GM12878 (cell line): ENCODE measurements at regions not wholly inside any gene's neighbourhood (a gene's known extent, or its start where the extent isn't known, plus 50 kb on each side); places are given as distances from the start of the nearest gene placed in this dataset.

ENCODE experiments used
- ATAC-seq: fragments of 200-7000 bp; cut with Tn5 transposase; 3 replicates; pipeline ENCODE4 v1.9.1; 2020; ENCODE audit warnings: mild to moderate bottlenecking, moderate library complexity
- BruUV-seq: library from RNA; stranded (reverse); fragments of 400-500 nt; replicated peaks from 2 replicates; lab custom pipeline; 2021; lab: Mats Ljungman, UMichigan
- CTCF ChIA-PET: fragments of 300-600 bp; sonication (Branson Sonifier 250); formaldehyde crosslinking; extraction: SDS; loops from one replicate; lab custom pipeline; 2021; ENCODE audit warnings: inconsistent platforms; lab: Yijun Ruan, JAX
- POLR2A ChIA-PET: fragments of 350-600 bp; formaldehyde crosslinking; extraction: SDS; loops from one replicate; lab custom pipeline; 2021; ENCODE audit warnings: inconsistent platforms; lab: Charles Lee
- RAD21 ChIA-PET: fragments of 300-600 bp; sonication (Branson Sonifier 250); formaldehyde crosslinking; loops from one replicate; lab custom pipeline; 2023; ENCODE audit warnings: antibody characterized with exemption; ENCODE audit not compliant: unreplicated experiment; lab: Charles Lee
- SMC1A ChIA-PET: fragments of 300-600 bp; sonication (Branson Sonifier 250); formaldehyde crosslinking; loops from one replicate; lab custom pipeline; 2023; ENCODE audit not compliant: unreplicated experiment, uncharacterized antibody; lab: Charles Lee
- DNase-seq: peaks from one replicate; pipeline ENCODE4 v3.0.0-alpha.2; 2011; ENCODE audit warnings: low read depth, low spot score
- FAIRE-seq: peaks from 3 replicates; lab custom pipeline; 2011; peaks lifted over from hg19 to GRCh38; lab: Jason Lieb, UNC
- H2AFZ ChIP-seq: 2 replicates; pipeline ENCODE4 v1.6.0; 2011; ENCODE audit warnings: low read depth, low read length, control low read depth; ENCODE audit not compliant: control insufficient read depth
- H3K27ac ChIP-seq: 2 replicates; pipeline ENCODE4 v1.5.1; 2011; ENCODE audit warnings: control low read depth; ENCODE audit not compliant: control insufficient read depth, insufficient read depth
- H3K27me3 ChIP-seq, 2 experiments: replicated peaks in 1 of 2; 2 replicates each; pipeline versions ENCODE4 v1.6.0 to v1.6.1; 2011; ENCODE audit warnings: low read length in 1 of 2; ENCODE audit not compliant: control insufficient read depth in 2 of 2, insufficient read depth in 2 of 2
- H3K36me3 ChIP-seq, 2 experiments: 2 replicates each; pipeline ENCODE4 v1.5.1; 2011; ENCODE audit warnings: low read length in 1 of 2; ENCODE audit not compliant: control insufficient read depth in 2 of 2, insufficient read depth in 2 of 2
- H3K4me1 ChIP-seq: 2 replicates; pipeline ENCODE4 v1.6.1; 2011; ENCODE audit warnings: mild to moderate bottlenecking, low read length, moderate library complexity, mixed read lengths; ENCODE audit not compliant: control insufficient read depth, insufficient read depth
- H3K4me2 ChIP-seq: 2 replicates; pipeline ENCODE4 v1.6.0; 2011; ENCODE audit warnings: control low read depth; ENCODE audit not compliant: control insufficient read depth, insufficient read depth
- H3K4me3 ChIP-seq: fragments of 200-600 bp; sonication (generic); 2 replicates; pipeline ENCODE4 v1.5.1; 2016
- H3K79me2 ChIP-seq: 2 replicates; pipeline ENCODE4 v1.6.0; 2011; ENCODE audit warnings: low read length; ENCODE audit not compliant: control insufficient read depth, insufficient read depth
- H3K9ac ChIP-seq: 2 replicates; pipeline ENCODE4 v1.8.0; 2011; ENCODE audit warnings: low read length, control low read depth, mixed read lengths; ENCODE audit not compliant: control insufficient read depth, insufficient read depth
- H3K9me3 ChIP-seq: replicated peaks from 3 replicates; pipeline ENCODE4 v1.5.1; 2011; ENCODE audit warnings: mild to moderate bottlenecking, low read length; ENCODE audit not compliant: control insufficient read depth, insufficient read depth
- H4K20me1 ChIP-seq: 2 replicates; pipeline ENCODE4 v1.6.0; 2011; ENCODE audit not compliant: control insufficient read depth, insufficient read depth
- CREB1 ChIP-seq: IDR thresholded peaks from 2 replicates; pipeline ENCODE4 v1.6.1; 2012; ENCODE audit warnings: low read depth, mild to moderate bottlenecking, inconsistent platforms
- GATAD2B ChIP-seq: fragments of 450-650 bp; conservative IDR thresholded peaks from 2 replicates; pipeline ENCODE4 v1.6.1; 2017; ENCODE audit warnings: low read depth, mild to moderate bottlenecking, moderate library complexity
- PAX8 ChIP-seq: fragments of 450-650 bp; IDR thresholded peaks from 2 replicates; pipeline ENCODE4 v1.6.1; 2017; ENCODE audit warnings: mild to moderate bottlenecking, moderate library complexity
- USF1 ChIP-seq: IDR thresholded peaks from 2 replicates; pipeline ENCODE4 v1.6.1; 2011; ENCODE audit warnings: borderline replicate concordance, low read depth, mild to moderate bottlenecking, moderate library complexity, mixed read lengths, low read length; ENCODE audit not compliant: insufficient read depth; ENCODE audit errors: extremely low read length
- ZNF24 ChIP-seq: fragments of 450-650 bp; IDR thresholded peaks from 2 replicates; pipeline ENCODE4 v1.6.1; 2017; ENCODE audit warnings: antibody characterized with exemption, mild to moderate bottlenecking
- ZNF384 ChIP-seq: IDR thresholded peaks from 2 replicates; pipeline ENCODE4 v1.6.1; 2012; ENCODE audit warnings: low read depth, mild to moderate bottlenecking, low read length, improper control_type of control experiment, borderline replicate concordance
- WGBS: methylation state at CpG from one replicate; pipeline ENCODE4 v1.1.6; 2016; ENCODE audit warnings: low lambda C conversion rate; ENCODE audit not compliant: insufficient replicate concordance, insufficient coverage; ENCODE audit errors: missing lambda C conversion rate; 5-methylcytosine and 5-hydroxymethylcytosine counted together
- in situ Hi-C: fragments of 300-500 bp; cut with MboI; formaldehyde crosslinking; loops from 9 replicates; pipeline ENCODE4 v1.14.3; 2018; ENCODE audit warnings: mixed read lengths
- intact Hi-C: fragments of 100-400 bp; cut with micrococcal nuclease; formaldehyde crosslinking; loops from one replicate; pipeline ENCODE4 v1.14.2; 2022; ENCODE audit not compliant: unreplicated experiment
- TF ChIP-seq, protein P1 (sequence below): fragments of 150-350 bp; IDR thresholded peaks from 2 replicates; pipeline ENCODE4 v1.6.1; 2014; ENCODE audit warnings: mild to moderate bottlenecking, low read depth, low read length

GRCh38 chr4:56134266-56134665 lies 185.5 kb downstream of the CEP135 start:
- DNase-seq: no peak
- H3K27ac ChIP-seq: no peak overlapping the region
- CTCF ChIA-PET: interaction anchor here (1.2 kb wide), 1 partner anchor 186 kb away, joined by 3 read pairs; the partner anchor contains the start of gene CEP135
- no peaks in the 10 kb centered on the region for H4K20me1 ChIP-seq
- TF ChIP-seq USF1: no peak
- TF ChIP-seq, protein P1, sequence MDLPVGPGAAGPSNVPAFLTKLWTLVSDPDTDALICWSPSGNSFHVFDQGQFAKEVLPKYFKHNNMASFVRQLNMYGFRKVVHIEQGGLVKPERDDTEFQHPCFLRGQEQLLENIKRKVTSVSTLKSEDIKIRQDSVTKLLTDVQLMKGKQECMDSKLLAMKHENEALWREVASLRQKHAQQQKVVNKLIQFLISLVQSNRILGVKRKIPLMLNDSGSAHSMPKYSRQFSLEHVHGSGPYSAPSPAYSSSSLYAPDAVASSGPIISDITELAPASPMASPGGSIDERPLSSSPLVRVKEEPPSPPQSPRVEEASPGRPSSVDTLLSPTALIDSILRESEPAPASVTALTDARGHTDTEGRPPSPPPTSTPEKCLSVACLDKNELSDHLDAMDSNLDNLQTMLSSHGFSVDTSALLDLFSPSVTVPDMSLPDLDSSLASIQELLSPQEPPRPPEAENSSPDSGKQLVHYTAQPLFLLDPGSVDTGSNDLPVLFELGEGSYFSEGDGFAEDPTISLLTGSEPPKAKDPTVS: no peak
- no peak for TF ChIP-seq PAX8
- TF ChIP-seq GATAD2B: no peak
- no peak for TF ChIP-seq ZNF24
- no peak for TF ChIP-seq ZNF384
- no peak for TF ChIP-seq CREB1
- H3K9ac ChIP-seq: no peak overlapping the region
- RAD21 ChIA-PET: no interaction called here
- no TSS peak for BruUV-seq
- no peaks in the 10 kb centered on the region for H3K4me1 ChIP-seq
- in situ Hi-C loops: no loop called here
- intact Hi-C loops: no loop called here
- H3K36me3 ChIP-seq: no peaks in the 10 kb centered on the region
- H3K4me2 ChIP-seq: no peak overlapping the region
- WGBS: 49% methylated on average over 2 of the region's 2 CpGs
- H3K4me3 ChIP-seq: no peak overlapping the region
- no peaks in the 10 kb centered on the region for H3K79me2 ChIP-seq
- no peak for FAIRE-seq
- H2AFZ ChIP-seq: no peak overlapping the region
- no peaks in the 10 kb centered on the region for H3K9me3 ChIP-seq
- SMC1A ChIA-PET: interaction anchor here (0.6 kb wide), 1 partner anchor 106 kb away, joined by 3 read pairs; no protein-coding TSS in a partner anchor
- no peaks in the 10 kb centered on the region for H3K27me3 ChIP-seq
- POLR2A ChIA-PET: no interaction called here
- ATAC-seq: no peak
